ENCODE measurements at regions not wholly inside any gene's neighbourhood (a gene's known extent, or its start where the extent isn't known, plus 50 kb on each side); places are given as distances from the start of the nearest gene placed in this dataset.

- no peaks in the 10 kb centered on the region for H3K9me1 ChIP-seq (ENCODE audit: insufficient read depth, low read length)
- DNase-seq (no peak), ATAC-seq (ENCODE audit: low read depth) (no peak)
- H3K14ac ChIP-seq (replicated peaks; ENCODE audit: low read depth, low read length), result no peak overlapping the region
- H2AK5ac ChIP-seq (ENCODE audit: low read depth, low read length), result no peak overlapping the region
- no peak overlapping the region for H2BK20ac ChIP-seq (ENCODE audit: low read depth, low read length)
- no peak overlapping the region for H3K56ac ChIP-seq (ENCODE audit: extremely low read depth, insufficient read depth, low read length)
- ChIA-PET POLR2A (ENCODE audit: unreplicated experiment) (no interaction called here), CTCF (no interaction called here)
- in situ Hi-C loops (cut with MboI; ENCODE audit: low sequenced_read_pairs) (no loop called here), intact Hi-C loops (cut with micrococcal nuclease) (no loop called here), dilution Hi-C loops (cut with HindIII; ENCODE audit: low sequenced_read_pairs, unreplicated experiment) (no loop called here)
- H3K4ac ChIP-seq (ENCODE audit: low read depth, low read length), result no peak overlapping the region
- H3K79me1 ChIP-seq (ENCODE audit: low read depth in 1 of 2, low read length in 2 of 2), result no peaks in the 10 kb centered on the region
- no peak overlapping the region for H2BK15ac ChIP-seq (ENCODE audit: low read depth, low read length)
- no peak overlapping the region for H2AK9ac ChIP-seq (replicated peaks; ENCODE audit: low read depth, low read length, poor library complexity)
- H2BK5ac ChIP-seq (ENCODE audit: low read depth, low read length, poor library complexity, severe bottlenecking), result no peak overlapping the region
- H3K27ac ChIP-seq (ENCODE audit: insufficient read depth, low read length), result no peak overlapping the region
- no peaks in the 10 kb centered on the region for H3K4me1 ChIP-seq (ENCODE audit: control insufficient read depth, insufficient read depth, low read length)
- no peak overlapping the region for H4K5ac ChIP-seq (ENCODE audit: low read depth, low read length)
- no peak overlapping the region for H3K18ac ChIP-seq (ENCODE audit: low read depth, low read length)
- no peak overlapping the region for H3K4me2 ChIP-seq (ENCODE audit: low read depth, low read length)
- H3K9me3 ChIP-seq (ENCODE audit: control insufficient read depth, insufficient read depth, low read length), result no peaks in the 10 kb centered on the region
- no peak for TF ChIP-seq SMC3 (IDR thresholded peaks at IDR 0.05; ENCODE audit: low read depth, low read length)
- no peak for TF ChIP-seq BHLHE40 (IDR thresholded peaks at IDR 0.05; ENCODE audit: low read depth, low read length)
- no peak for TF ChIP-seq CHD1 (IDR thresholded peaks at IDR 0.05; ENCODE audit: low read depth, low read length)
- no peak for TF ChIP-seq USF2 (IDR thresholded peaks at IDR 0.05; ENCODE audit: low read depth, low read length)
- no peak for TF ChIP-seq RCOR1 (IDR thresholded peaks at IDR 0.05; ENCODE audit: insufficient replicate concordance, low read length)
- TF ChIP-seq CTCF (conservative IDR thresholded peaks at IDR 0.05; ENCODE audit: low read depth, low read length), result no peak
- H3K4me3 ChIP-seq (ENCODE audit: insufficient read depth, low read depth, low read length), result no peak overlapping the region
- no peaks in the 10 kb centered on the region for H3K36me3 ChIP-seq (ENCODE audit: control insufficient read depth, insufficient read depth, low read length)
- no peak overlapping the region for H3K23ac ChIP-seq (ENCODE audit: low read depth, low read length)
- H2BK120ac ChIP-seq (ENCODE audit: low read depth, low read length), result no peak overlapping the region
- no peak overlapping the region for H2AFZ ChIP-seq (replicated peaks; ENCODE audit: low read length, poor library complexity)
- WGBS, 2 experiments (ENCODE audit: extremely low coverage in 2 of 2, insufficient read length in 1 of 2), result no CpG with 5 or more reads among the region's 6 CpGs
- no peaks in the 10 kb centered on the region for H4K20me1 ChIP-seq (ENCODE audit: insufficient read depth, low read length)
- no peak overlapping the region for H4K8ac ChIP-seq (ENCODE audit: low read depth in 2 of 2, low read length in 2 of 2)
- H3K9ac ChIP-seq (ENCODE audit: low read depth, low read length), result no peak overlapping the region
- no peaks in the 10 kb centered on the region for H3K27me3 ChIP-seq (ENCODE audit: control insufficient read depth, insufficient read depth, low read length)
- BruUV-seq (replicated peaks), result no TSS peak
- no peak overlapping the region for H4K91ac ChIP-seq (ENCODE audit: insufficient read depth, low read depth, low read length)
Observed at GRCh38 chr13:73284081-73284874, 225.5 kb downstream of the KLF5 start.
